HEK293 (cell line): ENCODE measurements at regions not wholly inside any gene's neighbourhood (a gene's known extent, or its start where the extent isn't known, plus 50 kb on each side); places are given as distances from the start of the nearest gene placed in this dataset.

ENCODE experiments used
- CTCF ChIA-PET: fragments of 350-600 bp; formaldehyde crosslinking; extraction: SDS; loops from one replicate; lab custom pipeline; 2021; ENCODE audit warnings: antibody characterized with exemption; lab: Yijun Ruan, JAX
- POLR2A ChIA-PET: fragments of 300-600 bp; formaldehyde crosslinking; extraction: SDS; loops from one replicate; lab custom pipeline; 2020; ENCODE audit warnings: antibody characterized with exemption, inconsistent platforms; lab: Yijun Ruan, JAX
- H3K27ac ChIP-seq: fragments of 200-500 bp; sonication (Bioruptor generic); 2 replicates; pipeline ENCODE4 v1.5.1; 2014; ENCODE audit warnings: low read depth, low read length, control low read depth, inconsistent platforms; ENCODE audit errors: extremely low read depth
- H3K36me3 ChIP-seq, 2 experiments: fragments of 200-500 bp in 1 of 2; sonication (Bioruptor generic) in 1 of 2; 1 replicate in 1 of 2; 2 replicates in 1 of 2; pipeline ENCODE4 v1.5.1; 2014 to 2017; ENCODE audit warnings: inconsistent platforms in 2 of 2, low read length in 2 of 2; ENCODE audit not compliant: control insufficient read depth in 2 of 2, insufficient read depth in 1 of 2
- H3K4me1 ChIP-seq: fragments of 200-500 bp; sonication (Bioruptor generic); 2 replicates; pipeline ENCODE4 v1.5.1; 2014; ENCODE audit warnings: mild to moderate bottlenecking, low read length, inconsistent platforms; ENCODE audit not compliant: control insufficient read depth, insufficient read depth
- H3K4me3 ChIP-seq: 2 replicates; pipeline ENCODE4 v1.5.1; 2011; ENCODE audit warnings: low read depth, mild to moderate bottlenecking, control low read depth, low read length, moderate library complexity
- H3K9me3 ChIP-seq: fragments of 200-500 bp; sonication (Bioruptor generic); 2 replicates; pipeline ENCODE4 v1.5.1; 2014; ENCODE audit warnings: low read depth, low read length, inconsistent platforms; ENCODE audit not compliant: control insufficient read depth, insufficient read depth
- YY1 ChIP-seq: fragments of 450-650 bp; formaldehyde crosslinking; IDR thresholded peaks from 2 replicates; pipeline ENCODE4 v1.5.1; 2018; ENCODE audit warnings: missing biosample characterization, missing genetic modification characterization
- ZBTB17 ChIP-seq: fragments of 450-650 bp; formaldehyde crosslinking; IDR thresholded peaks from 2 replicates; pipeline ENCODE4 v1.5.1; 2016; ENCODE audit warnings: missing biosample characterization, missing genetic modification characterization
- ZBTB26 ChIP-seq: fragments of 450-650 bp; formaldehyde crosslinking; optimal IDR thresholded peaks from 2 replicates; pipeline ENCODE3; 2016; ENCODE audit warnings: missing biosample characterization, mild to moderate bottlenecking, missing genetic modification characterization
- ZNF148 ChIP-seq: fragments of 450-650 bp; formaldehyde crosslinking; IDR thresholded peaks from 2 replicates; pipeline ENCODE4 v1.5.0; 2017; ENCODE audit warnings: missing biosample characterization, missing genetic modification characterization, borderline replicate concordance
- ZNF157 ChIP-seq: fragments of 450-650 bp; formaldehyde crosslinking; IDR thresholded peaks from 2 replicates; pipeline ENCODE4 v1.5.1; 2016; ENCODE audit warnings: missing biosample characterization, missing genetic modification characterization
- ZNF175 ChIP-seq: fragments of 450-650 bp; formaldehyde crosslinking; IDR thresholded peaks from 2 replicates; pipeline ENCODE4 v1.5.1; 2016; ENCODE audit warnings: missing biosample characterization, missing genetic modification characterization
- ZNF19 ChIP-seq: fragments of 450-650 bp; formaldehyde crosslinking; IDR thresholded peaks from 2 replicates; pipeline ENCODE4; 2016; ENCODE audit warnings: missing biosample characterization, missing genetic modification characterization, low read depth
- ZNF292 ChIP-seq: fragments of 450-650 bp; formaldehyde crosslinking; IDR thresholded peaks from 2 replicates; pipeline ENCODE4 v1.5.1; 2016; ENCODE audit warnings: low read depth, missing biosample characterization, missing genetic modification characterization, borderline replicate concordance
- ZNF398 ChIP-seq: fragments of 450-650 bp; formaldehyde crosslinking; IDR thresholded peaks from 2 replicates; pipeline ENCODE4 v1.5.1; 2017; ENCODE audit warnings: missing biosample characterization, missing genetic modification characterization
- ZNF404 ChIP-seq: fragments of 450-650 bp; formaldehyde crosslinking; IDR thresholded peaks from 2 replicates; pipeline ENCODE4 v1.5.1; 2017; ENCODE audit warnings: missing biosample characterization, missing genetic modification characterization
- ZNF518A ChIP-seq: fragments of 450-650 bp; formaldehyde crosslinking; conservative IDR thresholded peaks from 2 replicates; pipeline ENCODE4 v1.5.1; 2016; ENCODE audit warnings: low read depth, missing biosample characterization, missing genetic modification characterization
- ZNF558 ChIP-seq: fragments of 450-650 bp; formaldehyde crosslinking; IDR thresholded peaks from 2 replicates; pipeline ENCODE4 v1.5.1; 2016; ENCODE audit warnings: missing biosample characterization, missing genetic modification characterization
- ZNF560 ChIP-seq: fragments of 450-650 bp; formaldehyde crosslinking; IDR thresholded peaks from 2 replicates; pipeline ENCODE4 v1.5.1; 2017; ENCODE audit warnings: missing biosample characterization, missing genetic modification characterization, borderline replicate concordance
- ZXDB ChIP-seq: fragments of 450-650 bp; formaldehyde crosslinking; IDR thresholded peaks from 2 replicates; pipeline ENCODE4 v1.5.1; 2016; ENCODE audit warnings: missing biosample characterization, missing genetic modification characterization
- TF ChIP-seq, protein P1 (sequence below): fragments of 450-650 bp; formaldehyde crosslinking; IDR thresholded peaks from 2 replicates; pipeline ENCODE4 v1.5.1; 2016; ENCODE audit warnings: missing biosample characterization, missing genetic modification characterization
- TF ChIP-seq, protein P2 (sequence below): fragments of 450-650 bp; formaldehyde crosslinking; IDR thresholded peaks from 2 replicates; pipeline ENCODE4 v1.5.1; 2016; ENCODE audit warnings: missing biosample characterization, missing genetic modification characterization
- TF ChIP-seq, protein P3 (sequence below): fragments of 450-650 bp; formaldehyde crosslinking; IDR thresholded peaks from 2 replicates; pipeline ENCODE4 v1.5.1; 2016; ENCODE audit warnings: missing biosample characterization, missing genetic modification characterization
- TF ChIP-seq, protein P4 (sequence below): fragments of 450-650 bp; formaldehyde crosslinking; IDR thresholded peaks from 2 replicates; pipeline ENCODE4 v1.5.1; 2017; ENCODE audit warnings: missing biosample characterization, missing genetic modification characterization

- TF ChIP-seq, protein P1, sequence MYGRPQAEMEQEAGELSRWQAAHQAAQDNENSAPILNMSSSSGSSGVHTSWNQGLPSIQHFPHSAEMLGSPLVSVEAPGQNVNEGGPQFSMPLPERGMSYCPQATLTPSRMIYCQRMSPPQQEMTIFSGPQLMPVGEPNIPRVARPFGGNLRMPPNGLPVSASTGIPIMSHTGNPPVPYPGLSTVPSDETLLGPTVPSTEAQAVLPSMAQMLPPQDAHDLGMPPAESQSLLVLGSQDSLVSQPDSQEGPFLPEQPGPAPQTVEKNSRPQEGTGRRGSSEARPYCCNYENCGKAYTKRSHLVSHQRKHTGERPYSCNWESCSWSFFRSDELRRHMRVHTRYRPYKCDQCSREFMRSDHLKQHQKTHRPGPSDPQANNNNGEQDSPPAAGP (tag by site-specific recombination): no peak
- TF ChIP-seq ZNF558 (tag by site-specific recombination) (no peak), ZBTB17 (tag by site-specific recombination) (no peak), ZXDB (tag by site-specific recombination) (no peak), ZNF175 (tag by site-specific recombination) (no peak), ZNF292 (tag by site-specific recombination) (no peak), ZBTB26 (tag by site-specific recombination) (no peak), ZNF19 (tag by site-specific recombination) (no peak), ZNF398 (tag by site-specific recombination) (no peak), ZNF157 (tag by site-specific recombination) (no peak)
- TF ChIP-seq, protein P2, sequence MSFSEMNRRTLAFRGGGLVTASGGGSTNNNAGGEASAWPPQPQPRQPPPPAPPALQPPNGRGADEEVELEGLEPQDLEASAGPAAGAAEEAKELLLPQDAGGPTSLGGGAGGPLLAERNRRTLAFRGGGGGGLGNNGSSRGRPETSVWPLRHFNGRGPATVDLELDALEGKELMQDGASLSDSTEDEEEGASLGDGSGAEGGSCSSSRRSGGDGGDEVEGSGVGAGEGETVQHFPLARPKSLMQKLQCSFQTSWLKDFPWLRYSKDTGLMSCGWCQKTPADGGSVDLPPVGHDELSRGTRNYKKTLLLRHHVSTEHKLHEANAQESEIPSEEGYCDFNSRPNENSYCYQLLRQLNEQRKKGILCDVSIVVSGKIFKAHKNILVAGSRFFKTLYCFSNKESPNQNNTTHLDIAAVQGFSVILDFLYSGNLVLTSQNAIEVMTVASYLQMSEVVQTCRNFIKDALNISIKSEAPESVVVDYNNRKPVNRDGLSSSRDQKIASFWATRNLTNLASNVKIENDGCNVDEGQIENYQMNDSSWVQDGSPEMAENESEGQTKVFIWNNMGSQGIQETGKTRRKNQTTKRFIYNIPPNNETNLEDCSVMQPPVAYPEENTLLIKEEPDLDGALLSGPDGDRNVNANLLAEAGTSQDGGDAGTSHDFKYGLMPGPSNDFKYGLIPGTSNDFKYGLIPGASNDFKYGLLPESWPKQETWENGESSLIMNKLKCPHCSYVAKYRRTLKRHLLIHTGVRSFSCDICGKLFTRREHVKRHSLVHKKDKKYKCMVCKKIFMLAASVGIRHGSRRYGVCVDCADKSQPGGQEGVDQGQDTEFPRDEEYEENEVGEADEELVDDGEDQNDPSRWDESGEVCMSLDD: no peak
- TF ChIP-seq, protein P3, sequence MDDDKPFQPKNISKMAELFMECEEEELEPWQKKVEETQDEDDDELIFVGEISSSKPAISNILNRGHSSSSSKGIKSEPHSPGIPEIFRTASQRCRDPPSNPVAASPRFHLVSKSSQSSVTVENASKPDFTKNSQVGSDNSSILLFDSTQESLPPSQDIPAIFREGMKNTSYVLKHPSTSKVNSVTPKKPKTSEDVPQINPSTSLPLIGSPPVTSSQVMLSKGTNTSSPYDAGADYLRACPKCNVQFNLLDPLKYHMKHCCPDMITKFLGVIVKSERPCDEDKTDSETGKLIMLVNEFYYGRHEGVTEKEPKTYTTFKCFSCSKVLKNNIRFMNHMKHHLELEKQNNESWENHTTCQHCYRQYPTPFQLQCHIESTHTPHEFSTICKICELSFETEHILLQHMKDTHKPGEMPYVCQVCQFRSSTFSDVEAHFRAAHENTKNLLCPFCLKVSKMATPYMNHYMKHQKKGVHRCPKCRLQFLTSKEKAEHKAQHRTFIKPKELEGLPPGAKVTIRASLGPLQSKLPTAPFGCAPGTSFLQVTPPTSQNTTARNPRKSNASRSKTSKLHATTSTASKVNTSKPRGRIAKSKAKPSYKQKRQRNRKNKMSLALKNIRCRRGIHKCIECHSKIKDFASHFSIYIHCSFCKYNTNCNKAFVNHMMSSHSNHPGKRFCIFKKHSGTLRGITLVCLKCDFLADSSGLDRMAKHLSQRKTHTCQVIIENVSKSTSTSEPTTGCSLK (tag by site-specific recombination): no peak
Observed at GRCh38 chr18:40985436-40985835, 969.6 kb upstream of the PIK3C3 start (continued).

DNA sequence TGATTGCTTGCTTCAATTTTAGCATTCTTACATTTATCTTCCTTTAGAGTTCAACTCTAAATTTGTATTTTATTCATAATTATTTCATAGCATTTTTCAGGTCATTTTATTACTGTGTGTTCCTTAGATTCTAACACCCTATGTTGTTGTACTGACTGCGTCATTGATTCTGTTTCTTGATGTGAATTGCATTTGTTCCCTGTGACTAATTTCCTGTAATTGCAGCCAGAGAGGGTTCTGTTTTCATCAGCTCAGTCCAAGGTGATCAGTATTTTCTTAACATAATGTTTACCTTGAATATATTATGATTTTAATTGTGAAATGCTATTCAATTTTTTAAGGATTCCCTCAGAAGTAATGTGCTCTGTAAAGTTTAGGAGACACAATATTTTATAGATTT lies 970.2 kb upstream of the PIK3C3 start:
- H3K36me3 ChIP-seq: no peaks in the 10 kb centered on the region
- no peak overlapping the region for H3K27ac ChIP-seq
- ChIA-PET CTCF (no interaction called here), POLR2A (no interaction called here)
- H3K9me3 ChIP-seq: no peaks in the 10 kb centered on the region
- H3K4me1 ChIP-seq: no peaks in the 10 kb centered on the region
- H3K4me3 ChIP-seq: no peak overlapping the region
- TF ChIP-seq ZNF560 (no peak), ZNF518A (tag by site-specific recombination) (no peak), ZNF148 (no peak), ZNF404 (tag by site-specific recombination) (no peak), YY1 (tag by site-specific recombination) (no peak)
- TF ChIP-seq, protein P4, sequence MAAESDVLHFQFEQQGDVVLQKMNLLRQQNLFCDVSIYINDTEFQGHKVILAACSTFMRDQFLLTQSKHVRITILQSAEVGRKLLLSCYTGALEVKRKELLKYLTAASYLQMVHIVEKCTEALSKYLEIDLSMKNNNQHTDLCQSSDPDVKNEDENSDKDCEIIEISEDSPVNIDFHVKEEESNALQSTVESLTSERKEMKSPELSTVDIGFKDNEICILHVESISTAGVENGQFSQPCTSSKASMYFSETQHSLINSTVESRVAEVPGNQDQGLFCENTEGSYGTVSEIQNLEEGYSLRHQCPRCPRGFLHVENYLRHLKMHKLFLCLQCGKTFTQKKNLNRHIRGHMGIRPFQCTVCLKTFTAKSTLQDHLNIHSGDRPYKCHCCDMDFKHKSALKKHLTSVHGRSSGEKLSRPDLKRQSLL (tag by site-specific recombination): no peak
